LNCAP (cell line): ENCODE measurements at regions not wholly inside any gene's neighbourhood (a gene's known extent, or its start where the extent isn't known, plus 50 kb on each side); places are given as distances from the start of the nearest gene placed in this dataset.

Source experiments
- TF ChIP-seq, protein P1 (sequence below): fragments of 450-650 bp; IDR thresholded peaks from 2 replicates; pipeline ENCODE4 v1.5.1; 2017; ENCODE audit warnings: mild to moderate bottlenecking

- TF ChIP-seq, protein P1, sequence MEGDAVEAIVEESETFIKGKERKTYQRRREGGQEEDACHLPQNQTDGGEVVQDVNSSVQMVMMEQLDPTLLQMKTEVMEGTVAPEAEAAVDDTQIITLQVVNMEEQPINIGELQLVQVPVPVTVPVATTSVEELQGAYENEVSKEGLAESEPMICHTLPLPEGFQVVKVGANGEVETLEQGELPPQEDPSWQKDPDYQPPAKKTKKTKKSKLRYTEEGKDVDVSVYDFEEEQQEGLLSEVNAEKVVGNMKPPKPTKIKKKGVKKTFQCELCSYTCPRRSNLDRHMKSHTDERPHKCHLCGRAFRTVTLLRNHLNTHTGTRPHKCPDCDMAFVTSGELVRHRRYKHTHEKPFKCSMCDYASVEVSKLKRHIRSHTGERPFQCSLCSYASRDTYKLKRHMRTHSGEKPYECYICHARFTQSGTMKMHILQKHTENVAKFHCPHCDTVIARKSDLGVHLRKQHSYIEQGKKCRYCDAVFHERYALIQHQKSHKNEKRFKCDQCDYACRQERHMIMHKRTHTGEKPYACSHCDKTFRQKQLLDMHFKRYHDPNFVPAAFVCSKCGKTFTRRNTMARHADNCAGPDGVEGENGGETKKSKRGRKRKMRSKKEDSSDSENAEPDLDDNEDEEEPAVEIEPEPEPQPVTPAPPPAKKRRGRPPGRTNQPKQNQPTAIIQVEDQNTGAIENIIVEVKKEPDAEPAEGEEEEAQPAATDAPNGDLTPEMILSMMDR, result no peak
Observed at GRCh38 chr7:119010635-119011034, 786.1 kb downstream of the ANKRD7 start.

DNA sequence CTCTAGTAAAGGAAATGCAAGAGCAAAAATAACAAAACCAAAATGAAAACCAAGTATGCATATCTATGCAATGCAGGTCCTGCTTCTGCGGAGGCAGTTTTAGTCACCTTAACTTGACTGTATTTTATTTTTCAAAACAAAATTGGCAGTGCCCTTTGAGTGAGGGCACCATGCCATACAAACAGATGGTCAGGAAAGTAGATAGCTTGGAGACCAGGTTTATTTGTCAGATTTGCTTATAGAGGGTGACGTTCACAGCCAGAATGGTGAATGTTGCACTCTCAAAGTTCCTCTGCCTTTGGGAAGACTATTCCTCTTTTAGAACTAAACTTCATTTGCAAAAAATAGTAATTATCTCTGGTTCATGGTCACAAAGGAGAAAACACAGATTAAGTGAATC, 801.9 kb downstream of the ANKRD7 start:
- TF ChIP-seq, protein P1, result no peak

- TF ChIP-seq, protein P1, result no peak
Observed at GRCh38 chr7:119028736-119029135, 804.2 kb downstream of the ANKRD7 start.

DNA sequence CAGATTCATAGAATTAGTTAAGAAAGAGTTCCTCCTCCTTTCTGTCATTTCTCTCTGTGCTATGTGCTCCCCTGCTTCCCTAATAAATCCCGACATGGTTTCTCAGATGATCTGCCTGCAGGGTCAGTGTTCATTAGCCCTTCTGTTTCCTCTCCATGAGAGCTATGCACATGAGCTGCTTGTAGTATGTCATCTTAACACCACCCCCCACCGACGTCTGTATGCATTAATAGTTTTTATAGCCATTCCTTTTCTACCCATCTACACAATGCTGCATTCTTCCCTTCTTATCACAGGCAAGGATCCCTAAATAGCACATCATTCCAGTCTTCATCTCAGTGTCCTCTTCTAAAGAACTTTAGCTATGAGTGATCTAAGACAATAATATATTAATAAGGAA, 809.1 kb downstream of the ANKRD7 start:
- TF ChIP-seq, protein P1, result no peak

- TF ChIP-seq, protein P1, result no peak
Observed at GRCh38 chr7:119037941-119038340, 813.4 kb downstream of the ANKRD7 start.

DNA sequence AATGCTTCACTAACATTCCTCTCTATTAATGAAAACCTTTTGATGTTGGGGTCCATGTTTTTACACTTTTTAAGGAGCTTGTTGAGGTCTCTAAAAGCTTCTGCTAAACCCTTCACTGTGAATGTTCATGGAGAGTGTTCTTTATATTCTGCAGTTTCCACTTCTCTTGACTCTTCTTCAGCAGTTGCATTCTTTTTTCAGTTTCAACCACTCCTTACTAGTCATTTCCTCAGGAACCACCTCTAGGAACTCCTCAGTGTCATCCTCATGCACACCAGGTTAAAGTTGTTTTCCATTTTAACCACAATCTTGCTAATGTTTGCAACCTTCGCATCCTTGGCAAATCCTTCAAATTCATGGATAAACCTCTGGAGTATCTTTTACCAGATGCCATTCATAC, 821.6 kb downstream of the ANKRD7 start:
- TF ChIP-seq, protein P1, result no peak

- TF ChIP-seq, protein P1, result no peak
Observed at GRCh38 chr7:119065966-119066365, 841.5 kb downstream of the ANKRD7 start.

DNA sequence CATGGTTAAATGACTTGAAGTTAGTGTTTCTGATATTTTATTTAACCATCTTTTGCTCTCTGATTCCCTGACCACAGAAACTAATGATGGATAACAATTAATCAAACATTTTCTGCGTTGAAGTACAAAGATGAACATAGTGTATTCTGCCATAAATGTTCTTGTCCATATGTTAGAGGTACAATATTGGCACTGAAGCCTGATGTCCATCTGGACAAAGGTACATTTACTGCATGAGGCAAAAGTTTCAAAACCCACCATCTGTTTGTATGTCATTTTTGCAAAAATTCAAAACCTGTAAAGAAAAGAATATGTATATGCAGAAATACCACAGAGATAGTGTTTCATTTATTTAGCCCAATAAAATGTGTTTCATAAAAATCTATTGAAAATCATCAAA, 861.5 kb downstream of the ANKRD7 start:
- TF ChIP-seq, protein P1, result no peak
